K562 (cell line): ENCODE measurements at regions not wholly inside any gene's neighbourhood (a gene's known extent, or its start where the extent isn't known, plus 50 kb on each side); places are given as distances from the start of the nearest gene placed in this dataset.

Experiments
- ATAC-seq: fragments of 200-7000 bp; cut with Tn5 transposase; 3 replicates; pipeline ENCODE4 v1.9.1; 2020; ENCODE audit warnings: moderate library complexity
- BruUV-seq: library from RNA; stranded (reverse); fragments of 400-500 nt; replicated peaks from 2 replicates; lab custom pipeline; 2021; lab: Mats Ljungman, UMichigan
- CTCF ChIA-PET: fragments of 300-600 bp; formaldehyde crosslinking; extraction: SDS; loops from one replicate; lab custom pipeline; 2021; ENCODE audit warnings: low intra/inter-chr PET ratio; lab: Yijun Ruan, JAX
- POLR2A ChIA-PET: fragments of 300-600, 350-650 bp; sonication (Branson Sonifier 250); formaldehyde crosslinking; extraction: SDS; loops from one replicate; lab custom pipeline; 2021; ENCODE audit warnings: antibody characterized with exemption, inconsistent platforms; lab: Yijun Ruan, JAX
- DNase-seq, 4 experiments: peaks; one replicate each; pipeline versions ENCODE4 v3.0.0 to v3.0.0-alpha.2; 2011 to 2018; ENCODE audit warnings: low spot score in 3 of 4, mixed read lengths in 3 of 4; ENCODE audit errors: extremely low read depth in 1 of 4
- FAIRE-seq: peaks from 2 replicates; lab custom pipeline; 2011; peaks lifted over from hg19 to GRCh38; lab: Jason Lieb, UNC
- H2AFZ ChIP-seq: 2 replicates; pipeline ENCODE4 v1.6.0; 2011; ENCODE audit warnings: low read depth, low read length, control low read depth, inconsistent platforms
- H3K27ac ChIP-seq: fragments of 200-600 bp; 3 replicates; pipeline ENCODE4 v1.8.0; 2011; ENCODE audit warnings: low read depth, mild to moderate bottlenecking, control low read depth, inconsistent platforms, low read length, moderate library complexity, mixed read lengths; ENCODE audit errors: extremely low read depth
- H3K27me3 ChIP-seq, 2 experiments: fragments of 300-600 bp in 1 of 2; 2 replicates in 1 of 2; 3 replicates in 1 of 2; pipeline versions ENCODE4 v1.6.0 to v1.8.0; 2011; ENCODE audit warnings: inconsistent platforms in 2 of 2, low read length in 2 of 2, mild to moderate bottlenecking in 1 of 2, mixed read lengths in 1 of 2, moderate library complexity in 1 of 2; ENCODE audit not compliant: control insufficient read depth in 2 of 2, insufficient read depth in 2 of 2
- H3K36me3 ChIP-seq: fragments of 300-600 bp; 3 replicates; pipeline ENCODE4 v1.8.0; 2011; ENCODE audit warnings: mild to moderate bottlenecking, low read length, inconsistent platforms; ENCODE audit not compliant: control insufficient read depth, insufficient read depth
- H3K4me1 ChIP-seq, 2 experiments: fragments of 200-600 bp in 1 of 2; replicated peaks in 1 of 2; 2 replicates in 1 of 2; 3 replicates in 1 of 2; pipeline versions ENCODE4 v1.5.1 to v1.8.0; 2011; ENCODE audit warnings: inconsistent platforms in 2 of 2, low read length in 2 of 2, mild to moderate bottlenecking in 1 of 2, mixed read lengths in 1 of 2, moderate library complexity in 1 of 2; ENCODE audit not compliant: control insufficient read depth in 2 of 2, insufficient read depth in 2 of 2
- H3K4me2 ChIP-seq: 2 replicates; pipeline ENCODE4 v1.6.1; 2011; ENCODE audit warnings: low read length, control low read depth, inconsistent platforms, mixed read lengths; ENCODE audit not compliant: insufficient read depth
- H3K4me3 ChIP-seq: fragments of 200-600 bp; sonication (generic), shearing (Covaris generic); 2 replicates; pipeline ENCODE4 v1.5.1; 2016; ENCODE audit warnings: control low read depth, inconsistent platforms
- H3K79me2 ChIP-seq: fragments of 200-600 bp; 3 replicates; pipeline ENCODE4 v1.8.0; 2011; ENCODE audit warnings: low read length, inconsistent platforms; ENCODE audit not compliant: control insufficient read depth, insufficient read depth
- H3K9ac ChIP-seq, 2 experiments: 2 replicates each; pipeline versions ENCODE4 v1.6.0 to v1.6.1; 2011; ENCODE audit warnings: low read depth in 2 of 2, low read length in 2 of 2, control low read depth in 1 of 2, inconsistent platforms in 1 of 2, mild to moderate bottlenecking in 1 of 2, mixed read lengths in 1 of 2; ENCODE audit not compliant: insufficient read depth in 1 of 2
- H3K9me1 ChIP-seq: one replicate; pipeline ENCODE4 v1.6.0; 2011; ENCODE audit warnings: inconsistent platforms, mild to moderate bottlenecking, low read length, moderate library complexity; ENCODE audit not compliant: control insufficient read depth, insufficient read depth
- H3K9me3 ChIP-seq: replicated peaks from 2 replicates; pipeline ENCODE4 v1.5.1; 2011; ENCODE audit warnings: low read depth, low read length, inconsistent platforms; ENCODE audit not compliant: control insufficient read depth, insufficient read depth
- H4K20me1 ChIP-seq: replicated peaks from 2 replicates; pipeline ENCODE4 v1.6.1; 2011; ENCODE audit warnings: low read length, inconsistent platforms, mixed read lengths; ENCODE audit not compliant: control insufficient read depth, insufficient read depth
- BCOR ChIP-seq: fragments of 450-650 bp; IDR thresholded peaks from 2 replicates; pipeline ENCODE4 v1.6.1; 2016
- CEBPB ChIP-seq: fragments of 450-650 bp; IDR thresholded peaks from 2 replicates; pipeline ENCODE4 v1.6.1; 2016; ENCODE audit warnings: missing genetic modification characterization, missing compliant biosample characterization
- CEBPG ChIP-seq, 3 experiments: fragments of 200-800 bp in 1 of 3; sonication (Bioruptor generic) in 1 of 3; sonication (generic) in 1 of 3; formaldehyde crosslinking in 1 of 3; IDR thresholded peaks in 2 of 3; conservative IDR thresholded peaks in 1 of 3; 2 replicates each; pipeline versions ENCODE4 v1.6.1 to v1.8.0; 2016 to 2022; ENCODE audit warnings: missing compliant biosample characterization in 2 of 3, missing genetic modification characterization in 2 of 3, mild to moderate bottlenecking in 1 of 3, missing genetic modification reagents in 1 of 3
- ZNF121 ChIP-seq: sonication (generic); formaldehyde crosslinking; conservative IDR thresholded peaks from 2 replicates; pipeline ENCODE4 v1.8.0; 2022; ENCODE audit warnings: missing genetic modification reagents
- WGBS: fragments of 100-300 bp; shearing (Covaris generic); methylation state at CpG from one replicate; pipeline ENCODE4 v1.1.6; 2016; ENCODE audit warnings: low coverage, mixed read lengths; ENCODE audit not compliant: insufficient coverage; ENCODE audit errors: missing lambda C conversion rate; 5-methylcytosine and 5-hydroxymethylcytosine counted together
- in situ Hi-C: fragments of 300-500 bp; cut with MboI; formaldehyde crosslinking; loops from 4 replicates; pipeline ENCODE4 v1.15.0; 2018; ENCODE audit warnings: inconsistent platforms, mixed read lengths
- intact Hi-C: fragments of 100-400 bp; cut with micrococcal nuclease; formaldehyde crosslinking; loops from 2 replicates; pipeline ENCODE4 v1.14.2; 2022
- TF ChIP-seq, protein P1 (sequence below), 2 experiments: fragments of 150-350 bp in 1 of 2; IDR thresholded peaks; 2 replicates each; pipeline ENCODE4 v1.6.1; 2012 to 2016; ENCODE audit warnings: low read depth in 2 of 2, low read length in 2 of 2, mild to moderate bottlenecking in 1 of 2, moderate library complexity in 1 of 2

DNA sequence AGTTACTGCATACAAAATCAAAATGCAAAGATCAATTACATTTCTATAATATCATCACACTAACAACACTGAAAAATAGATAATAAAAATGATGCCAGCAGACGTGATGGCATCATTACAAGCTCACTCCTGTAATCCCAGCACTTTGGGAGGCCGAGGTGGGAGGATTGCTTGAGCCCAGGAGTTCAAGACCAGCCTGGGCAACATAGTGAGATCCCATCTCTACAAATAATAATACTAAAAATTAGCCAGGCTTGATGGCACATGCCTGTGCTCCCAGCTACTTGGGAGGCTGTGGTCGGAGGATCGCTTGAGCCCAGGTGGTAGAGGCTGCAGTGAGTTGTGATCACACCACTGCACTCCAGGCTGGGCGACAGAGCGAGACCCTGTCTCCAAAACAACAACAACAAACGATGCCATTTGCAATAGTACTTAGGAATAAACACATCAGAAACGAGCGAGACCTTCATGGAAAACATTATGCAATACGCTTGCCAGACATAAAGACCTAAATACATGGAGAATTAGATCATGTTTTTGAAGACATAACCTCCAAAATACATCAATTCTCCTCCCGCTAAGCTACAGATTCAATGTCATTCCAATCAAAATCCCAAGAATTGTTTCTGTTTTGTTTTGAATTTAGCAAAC, 86.6 kb upstream of the ERRFI1 start:
- DNase-seq = no peak
- H3K4me2 ChIP-seq = no peak overlapping the region
- peak overlapping the region; percentile 62; the same call in 1 of the 2 replicates for H2AFZ ChIP-seq
- H3K36me3 ChIP-seq = no peaks in the 10 kb centered on the region
- H3K27ac ChIP-seq = no peak overlapping the region
- in situ Hi-C loops (no loop called here), intact Hi-C loops (no loop called here)
- no peak overlapping the region for H3K4me3 ChIP-seq
- no TSS peak for BruUV-seq
- 0 out of 5 replicates have a peak, but pooled peaks cover 0 to 4% of the 10 kb centered on the region in 2 experiments for H3K4me1 ChIP-seq
- TF ChIP-seq CEBPG (CRISPR knock-in tag; IDR thresholded peaks at IDR 0.05) = no peak
- peak; percentile 23 to 41; a peak in 2 of 4 replicates for TF ChIP-seq CEBPG (tag; conservative IDR thresholded peaks at IDR 0.05 in 1 of 2, IDR thresholded peaks at IDR 0.05 in 1 of 2)
- peak; percentile 58; the same call in 1 of the 2 replicates for TF ChIP-seq CEBPB (tag)
- TF ChIP-seq, protein P1, sequence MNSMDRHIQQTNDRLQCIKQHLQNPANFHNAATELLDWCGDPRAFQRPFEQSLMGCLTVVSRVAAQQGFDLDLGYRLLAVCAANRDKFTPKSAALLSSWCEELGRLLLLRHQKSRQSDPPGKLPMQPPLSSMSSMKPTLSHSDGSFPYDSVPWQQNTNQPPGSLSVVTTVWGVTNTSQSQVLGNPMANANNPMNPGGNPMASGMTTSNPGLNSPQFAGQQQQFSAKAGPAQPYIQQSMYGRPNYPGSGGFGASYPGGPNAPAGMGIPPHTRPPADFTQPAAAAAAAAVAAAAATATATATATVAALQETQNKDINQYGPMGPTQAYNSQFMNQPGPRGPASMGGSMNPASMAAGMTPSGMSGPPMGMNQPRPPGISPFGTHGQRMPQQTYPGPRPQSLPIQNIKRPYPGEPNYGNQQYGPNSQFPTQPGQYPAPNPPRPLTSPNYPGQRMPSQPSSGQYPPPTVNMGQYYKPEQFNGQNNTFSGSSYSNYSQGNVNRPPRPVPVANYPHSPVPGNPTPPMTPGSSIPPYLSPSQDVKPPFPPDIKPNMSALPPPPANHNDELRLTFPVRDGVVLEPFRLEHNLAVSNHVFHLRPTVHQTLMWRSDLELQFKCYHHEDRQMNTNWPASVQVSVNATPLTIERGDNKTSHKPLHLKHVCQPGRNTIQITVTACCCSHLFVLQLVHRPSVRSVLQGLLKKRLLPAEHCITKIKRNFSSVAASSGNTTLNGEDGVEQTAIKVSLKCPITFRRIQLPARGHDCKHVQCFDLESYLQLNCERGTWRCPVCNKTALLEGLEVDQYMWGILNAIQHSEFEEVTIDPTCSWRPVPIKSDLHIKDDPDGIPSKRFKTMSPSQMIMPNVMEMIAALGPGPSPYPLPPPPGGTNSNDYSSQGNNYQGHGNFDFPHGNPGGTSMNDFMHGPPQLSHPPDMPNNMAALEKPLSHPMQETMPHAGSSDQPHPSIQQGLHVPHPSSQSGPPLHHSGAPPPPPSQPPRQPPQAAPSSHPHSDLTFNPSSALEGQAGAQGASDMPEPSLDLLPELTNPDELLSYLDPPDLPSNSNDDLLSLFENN (IDR thresholded peaks at IDR 0.05; ENCODE audit: low read depth in 2 of 2, low read length in 2 of 2) = no peak
- peak; percentile 40; the same call in 1 of the 2 replicates for TF ChIP-seq ZNF121
- TF ChIP-seq BCOR = peak; percentile 42; the same call in 1 of the 2 replicates
- 53% methylated on average over 11 of the region's 11 CpGs for WGBS
- no peaks in the 10 kb centered on the region for H3K79me2 ChIP-seq
- no peaks in the 10 kb centered on the region for H3K9me3 ChIP-seq
- ChIA-PET POLR2A (interaction anchor here (2.1 kb wide), 1 partner anchor 10 kb away, joined by 9 read pairs; no protein-coding TSS in a partner anchor), CTCF (no interaction called here)
- H3K9me1 ChIP-seq = no peaks in the 10 kb centered on the region
- no peaks in the 10 kb centered on the region for H4K20me1 ChIP-seq
- FAIRE-seq = no peak
- H3K27me3 ChIP-seq = no peaks in the 10 kb centered on the region
- no peak overlapping the region for H3K9ac ChIP-seq
- ATAC-seq = no peak
